SIG-M5 treated with dmso at 0.1 percent for 504 hours (cell line): ENCODE measurements at regions not wholly inside any gene's neighbourhood (a gene's known extent, or its start where the extent isn't known, plus 50 kb on each side); places are given as distances from the start of the nearest gene placed in this dataset.

Experiments
- DNase-seq: peaks from one replicate; lab custom pipeline; 2025; ENCODE audit not compliant: unreplicated experiment; lab: John Stamatoyannopoulos, UW

DNA sequence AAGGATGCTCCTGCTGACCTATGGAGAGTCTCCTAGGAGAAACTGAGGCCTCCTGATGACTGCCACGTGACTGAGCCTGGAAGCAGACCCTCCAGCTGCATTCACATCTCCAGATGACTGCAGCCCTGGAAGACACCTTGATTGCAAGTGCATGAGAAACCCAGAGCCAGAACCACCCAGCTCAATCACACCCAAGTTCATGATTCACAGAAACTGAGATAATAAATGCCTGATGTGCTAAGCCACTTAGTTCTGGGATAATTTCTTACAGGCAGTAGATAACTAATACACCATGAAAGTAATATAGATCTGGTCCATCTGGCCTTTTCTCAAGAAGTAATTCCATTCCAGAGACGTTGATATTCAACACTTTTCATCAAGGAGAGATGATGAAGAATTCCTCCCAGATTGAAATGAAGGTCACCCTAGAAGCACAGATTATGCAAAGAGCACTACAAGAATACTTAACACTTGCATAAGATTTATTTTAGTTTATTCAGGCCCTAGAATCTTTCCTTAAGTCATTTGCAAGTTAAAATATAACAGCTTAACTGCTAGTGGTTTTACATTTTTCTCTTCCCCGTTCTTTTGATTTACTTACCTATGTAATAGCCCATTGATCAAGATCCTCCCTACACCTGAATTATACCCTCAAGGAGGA, 208.2 kb upstream of the INHBA start:
- no peak for DNase-seq

DNA sequence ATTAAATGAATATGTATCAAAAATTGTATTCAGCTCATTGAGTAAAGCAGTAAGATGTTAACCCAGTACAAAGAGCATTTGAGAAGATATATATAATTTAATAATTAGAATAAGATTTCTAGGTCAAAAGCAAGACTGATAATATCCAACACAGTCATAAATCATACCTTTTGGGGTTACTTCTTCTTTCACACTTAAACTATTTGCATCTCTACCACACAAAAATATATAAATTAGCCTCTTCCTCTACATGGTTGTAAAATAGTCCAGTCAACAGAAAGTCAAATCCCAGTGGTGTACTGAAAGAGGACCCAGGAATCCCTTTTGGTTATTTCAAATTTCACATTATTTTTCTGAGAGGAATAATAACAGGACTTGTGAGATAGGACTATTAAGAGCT, 204.6 kb upstream of the INHBA start:
- no peak for DNase-seq

DNA sequence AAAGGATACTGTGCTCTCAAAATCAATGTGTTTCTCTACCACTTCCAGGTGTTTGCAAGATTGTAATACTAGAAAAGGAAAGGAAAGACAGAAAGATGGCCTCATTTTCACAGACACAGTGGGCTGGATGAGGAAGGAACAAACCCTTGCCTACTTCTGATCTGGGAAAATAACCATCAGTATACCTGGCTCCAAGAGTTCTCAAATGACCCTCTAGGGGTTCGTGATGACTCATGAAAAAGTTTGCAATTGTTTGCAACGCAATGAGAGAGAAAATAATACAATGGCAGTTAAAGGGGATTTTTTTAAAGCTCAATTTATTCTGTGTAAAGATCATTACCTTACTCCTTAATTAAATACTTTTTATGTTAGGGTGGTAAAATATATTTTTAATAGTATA, 197.6 kb upstream of the INHBA start:
- no peak for DNase-seq

DNA sequence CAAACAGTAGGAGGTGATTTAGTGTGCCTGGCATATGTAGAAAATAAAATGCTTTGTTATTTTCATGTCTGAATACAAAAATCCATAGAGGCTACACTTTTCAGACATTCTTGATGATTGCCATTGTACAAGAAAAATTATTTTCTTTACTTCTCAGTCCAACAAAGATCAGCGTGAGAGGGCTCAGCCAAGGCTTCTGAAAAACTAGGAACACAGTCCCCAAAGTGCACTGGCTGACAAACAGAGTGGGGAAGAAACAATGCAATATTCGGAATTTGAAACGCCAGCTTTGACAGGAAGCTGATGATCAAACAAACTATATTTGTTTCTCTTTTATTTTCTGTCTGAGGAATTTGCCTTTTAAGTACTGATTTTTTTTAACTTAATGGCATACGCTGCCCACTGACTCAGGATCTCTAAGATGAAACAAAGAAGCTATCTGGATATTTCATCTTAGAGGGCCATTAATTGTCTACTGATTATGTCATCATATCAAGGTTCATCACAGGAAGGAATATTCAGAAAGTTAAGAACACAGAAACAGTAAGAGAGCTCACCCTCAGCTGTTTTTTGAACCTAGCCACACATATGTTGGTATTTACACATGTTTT, 197.0 kb upstream of the INHBA start:
- no peak for DNase-seq

DNA sequence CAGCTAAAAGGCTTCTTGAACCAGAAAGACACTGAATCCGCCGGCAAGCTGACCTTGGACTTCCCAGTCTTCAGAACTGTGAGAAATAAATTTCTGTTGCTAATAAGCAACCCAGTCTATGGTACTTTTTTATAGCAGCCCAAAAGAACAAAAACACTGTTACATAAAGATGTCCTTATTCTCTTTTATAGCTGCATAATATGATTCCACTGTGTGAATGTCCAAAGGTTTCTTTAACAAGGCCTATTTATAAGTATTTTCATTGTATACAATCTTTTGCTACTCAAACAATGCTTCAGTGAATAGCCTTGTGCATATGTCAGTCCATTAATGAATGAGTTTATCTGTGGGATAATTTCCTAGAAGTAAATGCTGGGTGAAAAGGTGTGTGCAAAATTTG, 190.8 kb upstream of the INHBA start:
- DNase-seq = no peak

DNA sequence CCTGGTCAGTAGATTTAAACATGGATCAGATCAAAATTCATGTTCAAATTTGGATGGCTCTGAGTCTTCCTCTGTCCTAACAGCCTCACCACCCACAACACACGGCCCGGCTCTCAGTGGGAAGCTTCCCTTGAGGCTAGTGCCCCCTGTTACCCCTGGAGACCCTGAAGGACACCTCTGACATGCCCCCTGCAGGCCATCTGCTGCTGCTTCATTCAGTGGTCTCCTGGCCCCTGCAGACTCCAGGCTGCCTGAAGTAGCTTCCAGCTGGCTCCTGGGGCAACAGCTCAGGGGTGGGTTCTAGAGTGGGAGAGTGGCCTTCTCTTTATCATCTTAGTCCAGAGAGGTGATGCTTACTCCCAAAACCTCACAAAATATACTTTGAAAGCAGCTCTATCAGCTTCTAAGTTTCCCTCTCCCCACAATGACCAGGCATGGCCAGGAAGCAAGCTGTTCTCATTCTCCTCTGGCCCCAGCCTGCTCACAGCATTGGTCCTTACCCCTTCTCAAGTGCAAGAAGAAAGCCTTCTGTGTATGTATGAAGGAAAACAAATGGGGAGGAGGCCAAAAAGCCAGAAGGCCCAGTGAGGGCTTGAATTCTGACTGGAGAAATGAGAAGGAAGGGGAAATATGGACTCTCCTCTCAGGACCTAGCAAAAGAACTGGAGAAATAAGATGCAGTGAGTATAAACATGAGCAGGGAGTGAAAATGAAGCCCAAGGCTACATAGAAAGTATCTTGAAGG, 189.6 kb upstream of the INHBA start:
- no peak for DNase-seq

DNA sequence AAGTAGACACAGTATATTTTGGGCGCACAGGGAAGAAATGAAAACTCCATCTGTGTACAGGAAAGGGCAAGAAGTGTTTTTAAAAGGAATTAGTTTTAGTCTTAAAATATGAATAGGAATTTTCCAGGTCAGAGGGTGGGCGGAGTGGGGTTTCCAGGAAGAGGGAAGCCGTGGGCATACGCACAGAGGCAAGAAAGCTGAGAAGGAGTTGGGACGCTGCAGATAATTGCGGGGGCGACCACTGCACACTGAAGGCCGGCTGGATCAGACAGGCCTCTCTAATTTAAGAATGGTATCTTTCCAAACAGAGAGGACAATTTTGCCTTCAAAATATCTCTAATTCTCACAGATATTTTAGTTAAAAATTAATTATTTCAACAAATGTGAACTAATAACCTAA, 189.1 kb upstream of the INHBA start:
- DNase-seq = no peak

DNA sequence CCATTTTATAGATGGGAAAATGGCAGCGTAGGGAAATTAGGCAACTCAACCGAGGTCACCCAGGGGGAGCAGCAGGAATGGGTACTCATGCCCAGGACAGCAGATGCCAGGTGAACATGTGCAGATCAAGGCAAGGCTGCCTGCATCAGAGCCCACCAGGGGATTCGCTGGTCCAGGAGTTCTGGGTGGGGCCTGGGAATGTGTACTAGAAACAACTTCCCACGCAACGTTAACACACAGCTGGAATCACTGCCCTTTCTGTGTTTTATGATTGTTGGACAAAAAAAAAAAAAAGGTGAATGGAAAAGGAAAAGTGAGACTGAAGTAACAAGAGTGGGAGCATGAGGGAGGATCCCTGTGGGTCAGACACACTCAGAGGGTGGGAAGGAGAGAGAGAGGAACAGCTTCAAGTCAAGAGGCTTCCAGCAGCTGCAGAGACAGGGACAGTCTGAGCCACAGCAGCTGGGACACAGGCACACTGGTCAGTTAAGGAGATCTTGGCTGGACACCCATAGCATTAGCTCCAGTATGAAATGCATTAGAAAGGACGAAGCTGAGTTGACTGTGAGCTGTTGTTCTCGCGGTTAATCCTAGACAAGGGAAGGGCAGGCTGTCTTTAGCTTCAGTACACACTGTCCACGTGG, 187.9 kb upstream of the INHBA start:
- no peak for DNase-seq

DNA sequence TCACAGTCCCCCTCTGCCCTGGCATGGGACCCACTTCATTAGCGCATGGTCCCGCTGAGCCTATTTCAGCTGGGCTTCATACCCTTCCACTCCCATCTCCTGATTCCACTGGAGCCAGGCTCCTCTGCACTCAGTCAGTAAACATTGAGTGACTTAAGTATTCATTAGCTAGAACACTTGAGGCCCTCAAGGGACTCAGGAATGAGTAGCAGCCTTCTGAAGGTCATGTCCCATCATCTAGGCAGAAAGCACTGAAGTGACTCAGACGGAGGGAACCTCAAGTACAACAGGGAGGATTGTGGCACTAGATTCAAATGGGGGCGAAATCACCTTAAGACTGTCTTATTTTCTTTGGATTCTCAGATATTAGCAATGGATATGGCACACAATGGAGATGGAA, 186.6 kb upstream of the INHBA start:
- no peak for DNase-seq

DNA sequence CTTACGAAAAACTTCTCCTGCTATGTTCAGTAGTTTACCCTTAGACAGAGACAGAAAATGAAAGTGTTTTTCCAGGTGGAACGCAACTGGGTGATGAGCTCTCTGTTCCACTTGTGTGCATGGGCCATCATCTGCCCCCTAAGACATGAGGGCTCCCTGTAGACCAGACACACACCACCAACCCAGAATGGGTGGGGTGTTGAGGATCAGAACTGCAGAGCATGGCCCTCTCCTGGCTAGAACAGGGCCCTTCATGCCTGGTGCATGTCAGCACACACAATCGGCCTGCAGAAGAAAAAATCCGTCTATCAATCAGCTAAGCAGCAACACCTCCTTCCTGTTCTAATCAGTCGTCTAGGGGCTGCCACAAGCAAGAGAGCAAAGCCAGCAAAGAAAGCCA, 186.2 kb upstream of the INHBA start:
- no peak for DNase-seq

DNA sequence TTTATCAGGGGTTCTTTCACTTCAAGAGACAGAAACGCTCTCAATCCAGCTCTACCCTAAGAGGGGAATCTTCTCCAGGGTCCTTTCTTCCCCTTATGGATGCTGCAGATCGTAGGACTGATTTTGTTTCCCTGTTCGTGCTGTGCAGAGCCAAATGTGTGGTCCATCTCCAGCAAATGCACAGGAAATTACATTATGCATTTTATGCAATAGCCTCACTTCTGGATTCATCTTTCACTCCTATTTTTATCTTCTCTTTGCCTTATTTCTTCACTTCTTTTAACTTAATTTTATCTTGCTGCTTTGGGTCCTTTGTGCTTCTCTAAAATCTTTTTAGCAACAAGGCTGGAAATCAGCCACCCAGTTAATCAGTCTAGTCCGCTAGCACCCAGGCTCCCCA, 184.5 kb upstream of the INHBA start:
- DNase-seq = peak; percentile 87

DNA sequence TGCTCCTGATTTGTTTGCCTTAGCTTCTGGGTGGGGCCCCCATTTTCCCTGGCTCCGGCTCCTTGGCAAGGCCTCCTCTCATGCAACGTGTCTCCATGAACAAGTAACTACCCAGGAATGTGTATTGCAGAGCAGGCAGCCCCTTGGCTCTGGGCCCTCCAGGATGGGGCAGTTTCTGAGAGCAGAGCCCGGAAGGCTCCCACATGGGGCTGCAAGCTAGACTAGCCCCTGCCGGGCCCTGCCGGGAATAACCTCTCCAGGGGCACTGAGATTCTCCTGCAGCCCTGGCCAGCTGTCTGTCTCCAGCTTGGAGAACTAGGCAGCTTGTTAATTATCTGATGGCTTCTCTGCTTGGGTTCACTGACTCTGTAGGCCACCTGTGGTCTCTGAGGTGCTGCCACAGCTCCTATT, 184.0 kb upstream of the INHBA start:
- DNase-seq = no peak

DNA sequence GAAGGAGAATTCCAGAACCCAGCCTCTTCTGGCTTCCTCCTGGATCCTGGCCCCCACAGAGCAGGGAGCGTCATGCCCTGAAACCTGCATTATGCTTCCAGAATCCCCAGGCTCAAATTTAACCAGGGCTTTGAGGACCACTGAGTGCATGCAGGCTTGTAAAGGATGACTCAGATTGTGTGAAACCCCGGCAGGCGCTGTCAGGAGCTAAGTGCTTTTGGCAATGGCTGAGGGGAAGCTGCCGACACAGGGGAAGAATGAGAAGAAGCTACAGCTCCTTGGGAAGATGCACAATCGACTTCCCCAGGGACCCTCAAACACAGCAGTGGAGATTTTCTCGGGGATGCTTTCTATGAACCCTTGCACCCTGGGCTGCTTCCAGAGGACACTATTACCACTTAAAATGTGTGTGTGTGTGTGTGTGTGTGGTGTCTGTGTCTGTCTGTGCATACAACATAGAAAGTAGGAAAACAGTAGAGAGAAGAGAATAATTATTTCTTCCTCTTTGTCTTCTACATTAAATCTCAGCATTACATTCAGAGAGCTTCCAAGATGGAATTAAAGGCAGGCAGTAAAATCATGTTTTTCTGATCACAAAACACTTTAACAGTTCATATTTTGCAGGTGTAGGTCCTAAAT, 183.5 kb upstream of the INHBA start:
- peak; percentile 78 for DNase-seq

DNA sequence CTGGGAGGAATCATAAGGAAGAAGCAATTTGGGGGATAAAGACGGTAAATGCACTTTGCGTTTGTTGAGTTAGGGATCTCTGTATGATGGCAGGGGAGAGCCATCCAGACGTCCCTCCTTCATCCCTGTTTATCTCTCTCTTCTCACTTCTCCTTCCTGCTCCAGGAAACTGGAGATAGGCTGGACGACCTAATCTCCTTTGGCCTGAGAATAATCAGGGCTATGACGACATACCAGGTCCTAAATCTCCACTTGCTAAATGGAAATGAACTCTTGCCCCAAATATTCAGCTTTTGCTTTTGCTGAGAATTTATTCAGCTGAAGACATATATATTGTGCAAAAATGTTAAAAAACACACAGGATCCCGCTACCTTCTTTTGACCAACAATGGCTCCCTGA, 182.9 kb upstream of the INHBA start:
- DNase-seq = no peak

DNA sequence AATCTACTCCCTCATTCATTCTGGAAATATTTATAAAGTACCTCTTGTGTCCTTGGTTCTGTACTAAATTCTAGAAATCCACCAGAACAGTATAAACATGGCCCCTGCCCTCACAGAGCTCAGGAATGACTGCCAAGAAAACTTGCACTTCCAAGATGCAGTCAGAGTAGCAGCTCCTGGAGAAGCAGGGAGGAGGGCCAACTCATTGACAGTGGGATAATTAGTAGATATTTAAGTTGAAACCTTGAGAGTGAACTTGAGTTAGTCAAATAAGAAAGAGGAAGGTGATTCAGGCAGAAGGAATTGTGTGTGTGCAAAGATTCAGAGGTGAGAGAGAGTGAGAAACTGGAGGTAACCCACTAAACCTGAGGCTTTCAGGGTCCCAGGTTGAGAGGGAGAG, 182.2 kb upstream of the INHBA start:
- DNase-seq = no peak

DNA sequence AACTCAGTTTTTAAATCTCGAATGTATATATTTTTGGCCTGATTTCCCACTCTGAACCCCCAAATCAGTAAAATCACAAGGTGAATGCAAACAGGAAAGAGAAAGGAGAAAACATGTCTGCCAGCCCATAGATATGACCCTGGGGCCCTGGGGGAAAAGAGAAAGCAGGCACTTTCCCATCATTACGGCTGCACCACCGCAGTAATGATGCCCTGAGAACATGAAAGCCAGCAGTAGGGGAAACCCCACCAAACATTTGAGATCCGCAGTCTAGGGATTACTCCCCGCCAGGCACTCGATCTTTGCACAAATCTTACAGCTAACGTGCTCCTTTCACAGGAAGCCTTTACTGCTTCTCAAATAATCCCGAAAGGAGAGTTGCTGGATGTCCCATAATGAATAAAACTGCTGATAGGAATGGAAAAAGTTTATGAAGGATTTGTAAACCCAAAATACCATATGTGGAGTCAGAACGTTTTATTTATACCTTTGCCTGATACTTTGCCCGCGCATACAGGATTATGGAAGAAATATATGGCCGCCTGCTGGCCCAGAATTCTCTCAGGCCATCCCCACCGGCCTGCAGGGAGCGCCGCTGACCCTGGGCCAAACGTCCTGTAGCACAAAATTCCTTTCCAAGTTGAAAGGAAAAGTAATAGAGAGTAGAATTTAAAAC, 180.0 kb upstream of the INHBA start:
- DNase-seq = no peak

DNA sequence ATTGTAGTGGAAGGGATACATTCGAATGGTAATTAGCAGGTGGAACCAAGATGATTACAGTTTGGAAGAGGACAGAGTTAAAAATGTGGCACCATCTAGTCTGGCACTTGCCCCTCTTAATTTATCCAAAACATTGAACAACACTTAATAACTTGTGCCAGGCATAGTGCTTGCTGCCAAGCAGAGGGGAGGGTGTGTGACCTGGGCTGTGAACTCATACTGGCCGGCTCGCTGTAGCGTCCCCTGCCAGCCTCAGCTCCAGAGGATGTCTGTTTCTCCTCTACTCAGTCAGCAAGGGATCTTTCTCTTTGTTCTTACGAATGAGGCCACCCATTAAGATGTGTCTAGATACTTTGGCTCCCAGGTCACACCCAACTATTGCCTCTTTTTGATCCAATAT, 179.4 kb upstream of the INHBA start:
- no peak for DNase-seq

DNA sequence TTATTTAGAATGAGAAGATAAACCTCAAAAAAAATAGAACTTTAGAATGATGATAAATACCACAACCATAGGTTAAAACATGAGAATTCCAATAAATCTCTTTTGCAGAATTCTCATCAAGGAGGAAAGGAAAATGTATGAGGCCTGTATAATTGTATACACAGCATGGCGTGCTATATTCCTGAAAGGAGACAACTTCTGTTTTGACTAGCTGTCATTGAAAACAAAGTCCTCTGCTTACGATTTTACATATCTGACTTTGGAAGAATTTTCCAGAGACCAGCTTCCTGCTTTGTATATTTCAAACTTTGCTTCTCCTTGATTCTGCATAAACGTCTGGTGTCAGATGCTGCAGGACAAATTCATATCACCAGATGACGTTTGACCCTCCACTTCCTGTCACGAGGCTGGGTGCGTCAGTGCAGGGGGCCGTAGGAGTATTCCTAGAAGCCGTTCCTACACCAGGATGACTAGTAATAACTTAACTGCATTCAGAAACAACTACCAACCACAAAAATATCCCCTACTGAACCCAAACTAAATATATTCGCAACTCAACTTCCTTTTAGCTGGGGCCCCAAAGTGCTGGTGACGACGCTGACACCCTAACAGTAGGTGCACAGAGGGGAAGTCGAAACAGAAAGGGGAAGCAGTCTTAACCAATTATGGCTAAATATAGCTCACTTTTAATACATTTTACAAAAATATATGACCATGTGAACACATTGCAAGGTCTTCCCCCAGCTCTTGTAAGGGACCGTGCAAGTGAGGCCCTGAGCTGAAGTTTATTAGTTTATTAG, 178.6 kb upstream of the INHBA start:
- peak; percentile 99 for DNase-seq

DNA sequence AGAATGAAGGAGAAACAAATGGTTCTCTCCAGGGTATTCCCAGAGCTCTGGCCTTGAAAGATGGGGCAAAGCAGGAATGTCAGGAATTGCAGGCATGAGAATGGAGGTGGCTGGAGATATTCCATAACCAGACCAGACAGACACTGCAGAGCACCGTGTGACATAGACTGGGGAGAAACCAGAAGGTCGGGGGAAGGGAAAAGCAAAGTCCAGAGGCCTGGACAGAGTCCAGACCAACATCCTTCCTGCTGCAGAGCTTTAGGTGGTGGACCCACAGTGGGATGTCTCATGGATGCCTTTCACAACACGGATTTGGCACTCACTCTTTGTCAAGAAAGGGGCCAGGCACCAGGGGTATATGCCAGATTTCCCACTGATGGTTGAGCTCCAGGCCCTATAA, 177.2 kb upstream of the INHBA start:
- no peak for DNase-seq

DNA sequence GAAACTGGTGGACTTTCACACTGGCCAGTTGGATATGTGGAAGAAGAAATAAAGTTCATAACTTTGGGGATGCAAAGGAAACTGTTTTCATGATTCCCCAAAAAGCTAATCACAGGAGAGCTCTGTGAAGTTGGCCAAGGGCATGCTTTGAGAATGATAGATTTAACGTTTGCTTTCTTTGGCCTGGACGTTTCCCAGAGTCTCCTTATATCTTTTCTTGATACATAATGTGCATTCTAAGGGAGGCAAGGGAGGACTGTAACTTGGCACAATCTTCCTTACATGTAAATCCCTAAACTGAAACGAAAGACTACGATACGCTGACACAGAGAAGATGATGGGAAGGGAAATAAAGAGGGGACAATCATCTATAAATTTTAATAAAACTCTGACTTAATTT, 176.5 kb upstream of the INHBA start:
- no peak for DNase-seq
